Motor neuron (in vitro differentiated cells): ENCODE measurements at regions not wholly inside any gene's neighbourhood (a gene's known extent, or its start where the extent isn't known, plus 50 kb on each side); places are given as distances from the start of the nearest gene placed in this dataset.

Source experiments
- ATAC-seq, 8 experiments: fragments of 200-7000 bp; cut with Tn5 transposase; replicated peaks in 6 of 8; 2 replicates each; pipeline ENCODE4 v1.8.0; 2021; ENCODE audit warnings: mild to moderate bottlenecking in 8 of 8, moderate library complexity in 8 of 8
- H3K27ac ChIP-seq, 2 donors: fragments of 250-450 bp; sonication (Bioruptor Pico); 2 replicates each; pipeline ENCODE4 v1.9.0; 2021; ENCODE audit warnings: antibody characterized with exemption in 2 of 2, mild to moderate bottlenecking in 2 of 2, moderate library complexity in 1 of 2
- H3K4me1 ChIP-seq, 2 donors: fragments of 250-450 bp; sonication (Bioruptor Pico); replicated peaks in 1 of 2; 2 replicates each; pipeline ENCODE4 v1.6.1; 2021; ENCODE audit warnings: antibody characterized with exemption in 2 of 2, mild to moderate bottlenecking in 2 of 2, moderate library complexity in 1 of 2
- H3K4me3 ChIP-seq, 5 donors: fragments of 250-450 bp; sonication (Bioruptor Pico); 2 replicates each; pipeline ENCODE4 v1.9.0; 2021; ENCODE audit warnings: antibody characterized with exemption in 5 of 5, mild to moderate bottlenecking in 5 of 5, moderate library complexity in 4 of 5
- WGBS, 10 experiments: fragments of 450-650 bp; shearing (Covaris generic); methylation state at CpG; one replicate each; pipeline ENCODE4 v1.0.0; 2022; 5-methylcytosine and 5-hydroxymethylcytosine counted together
- in situ Hi-C, 9 experiments: fragments of 400-800 bp; cut with MboI; loops; one replicate each; pipeline ENCODE4 v1.15.0; 2021; ENCODE audit warnings: low sequenced_read_pairs in 9 of 9, low pct_unique_long_range_greater_than_20kb in 2 of 9; ENCODE audit not compliant: unreplicated experiment in 9 of 9

DNA sequence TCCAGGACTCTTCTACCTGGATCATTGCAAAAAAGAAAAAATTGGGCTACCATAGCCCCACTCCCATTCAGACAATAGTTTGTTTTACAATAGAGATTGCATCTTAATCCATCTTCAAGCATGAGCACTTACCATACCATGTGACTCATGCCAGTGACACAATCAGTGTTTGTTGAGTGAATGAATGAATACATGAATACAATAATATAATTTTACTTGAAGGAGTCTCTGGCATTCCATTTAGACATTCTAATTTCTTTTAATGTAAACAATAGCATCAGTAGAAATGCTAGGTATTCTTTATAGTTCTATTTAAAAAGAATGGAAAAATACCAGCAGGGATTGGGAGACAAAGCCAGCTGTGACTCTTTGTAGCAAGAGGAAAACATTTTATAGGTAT is 141.6 kb upstream of the AKR1E2 start:
- in situ Hi-C loops = no loop called here
- peak in 3 of 8 experiments; percentile 18 to 28 (median 21) for ATAC-seq
- Histone ChIP-seq H3K4me3 (no peak overlapping the region), H3K4me1 (no peaks in the 10 kb centered on the region), H3K27ac (no peak overlapping the region)

DNA sequence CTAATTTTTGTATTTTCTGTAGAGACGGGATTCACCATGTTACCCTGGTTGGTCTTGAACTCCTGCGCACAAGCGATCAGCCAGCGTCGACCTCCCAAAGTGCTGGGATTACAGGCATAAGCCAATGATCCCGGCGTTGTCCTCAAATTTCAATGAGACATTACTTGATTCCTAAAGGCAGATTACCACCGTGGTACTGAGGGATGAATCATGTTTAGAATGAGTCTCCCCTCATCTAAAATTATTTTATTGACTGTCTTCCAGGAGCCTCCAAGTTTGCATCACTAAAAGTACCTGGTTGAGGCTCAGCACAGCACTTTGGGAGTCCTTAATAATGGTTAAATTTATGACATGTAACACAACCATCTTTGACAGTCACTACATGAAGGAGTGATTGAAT is 142.2 kb upstream of the AKR1E2 start:
- no peak overlapping the region for H3K27ac ChIP-seq
- 86 to 100% (median 95%) methylated on average over 3 to 8 of the region's 8 CpGs; no CpG with 5 or more reads in 1 of the 10 experiments for WGBS, 10 experiments
- in situ Hi-C loops = no loop called here
- H3K4me1 ChIP-seq = no peaks in the 10 kb centered on the region
- ATAC-seq = no peak
- no peak overlapping the region for H3K4me3 ChIP-seq

DNA sequence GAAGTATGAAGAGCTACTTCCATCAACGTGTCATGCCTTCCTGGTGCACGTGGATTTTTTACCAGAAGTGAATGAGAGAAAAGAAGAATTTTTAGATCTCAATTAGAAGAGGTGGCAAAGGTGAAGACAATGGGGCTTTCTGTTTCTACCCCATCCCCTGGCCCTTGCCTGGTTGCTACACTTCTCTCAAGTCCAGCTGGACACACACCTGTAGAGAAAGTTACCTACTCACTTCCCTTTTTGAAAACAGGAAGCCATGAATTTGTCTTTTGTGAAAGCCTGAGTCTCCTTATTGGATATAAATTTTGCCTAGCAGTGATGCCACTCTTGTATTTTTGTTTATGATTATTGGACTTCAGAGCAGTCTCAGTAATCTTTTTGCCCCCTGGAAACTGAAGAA is 142.9 kb upstream of the AKR1E2 start:
- ATAC-seq = no peak
- Histone ChIP-seq H3K27ac (no peak overlapping the region), H3K4me1 (no peaks in the 10 kb centered on the region), H3K4me3 (no peak overlapping the region)
- in situ Hi-C loops = no loop called here
- WGBS, 10 experiments = 79 to 96% (median 88%) methylated on average over 1 to 2 of the region's 2 CpGs; no CpG with 5 or more reads in 2 of the 10 experiments

DNA sequence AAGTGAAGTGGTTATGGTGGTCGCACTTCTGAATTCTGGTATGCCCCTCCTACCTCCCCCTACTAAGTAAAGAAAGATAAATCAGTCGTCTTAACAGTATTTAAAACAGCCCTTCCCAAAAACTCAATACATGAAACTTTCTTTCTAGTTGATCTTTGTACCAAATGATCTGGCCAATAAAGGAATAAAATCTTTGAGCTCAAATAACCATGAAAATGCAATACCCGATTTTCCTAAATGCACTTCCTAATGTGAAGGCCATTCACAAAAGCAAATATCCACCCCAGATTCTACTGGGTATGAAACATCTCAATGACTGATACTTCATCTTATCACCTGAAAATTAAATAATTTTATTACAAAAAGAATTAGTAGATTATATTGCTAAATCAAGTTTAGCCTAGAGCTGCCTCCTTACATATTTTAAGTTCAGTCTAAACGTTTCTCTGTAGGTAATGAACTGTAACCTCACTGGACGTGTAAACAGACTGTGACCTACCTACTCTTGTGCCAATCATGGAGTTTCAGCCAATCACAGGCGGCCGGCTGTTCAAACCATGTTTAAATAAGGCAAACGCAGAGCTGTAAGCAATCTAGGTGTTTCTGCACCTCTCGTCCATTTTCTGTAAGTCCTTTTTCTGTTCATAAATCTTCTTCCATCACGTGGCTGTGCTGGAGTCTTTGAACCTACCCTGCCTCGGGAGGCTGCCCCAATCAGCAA is 146.9 kb upstream of the AKR1E2 start:
- WGBS, 10 experiments = 63 to 100% (median 92%) methylated on average over 1 to 9 of the region's 11 CpGs
- H3K27ac ChIP-seq = no peak overlapping the region
- no peaks in the 10 kb centered on the region for H3K4me1 ChIP-seq
- in situ Hi-C loops = no loop called here
- ATAC-seq = no peak
- no peak overlapping the region for H3K4me3 ChIP-seq

DNA sequence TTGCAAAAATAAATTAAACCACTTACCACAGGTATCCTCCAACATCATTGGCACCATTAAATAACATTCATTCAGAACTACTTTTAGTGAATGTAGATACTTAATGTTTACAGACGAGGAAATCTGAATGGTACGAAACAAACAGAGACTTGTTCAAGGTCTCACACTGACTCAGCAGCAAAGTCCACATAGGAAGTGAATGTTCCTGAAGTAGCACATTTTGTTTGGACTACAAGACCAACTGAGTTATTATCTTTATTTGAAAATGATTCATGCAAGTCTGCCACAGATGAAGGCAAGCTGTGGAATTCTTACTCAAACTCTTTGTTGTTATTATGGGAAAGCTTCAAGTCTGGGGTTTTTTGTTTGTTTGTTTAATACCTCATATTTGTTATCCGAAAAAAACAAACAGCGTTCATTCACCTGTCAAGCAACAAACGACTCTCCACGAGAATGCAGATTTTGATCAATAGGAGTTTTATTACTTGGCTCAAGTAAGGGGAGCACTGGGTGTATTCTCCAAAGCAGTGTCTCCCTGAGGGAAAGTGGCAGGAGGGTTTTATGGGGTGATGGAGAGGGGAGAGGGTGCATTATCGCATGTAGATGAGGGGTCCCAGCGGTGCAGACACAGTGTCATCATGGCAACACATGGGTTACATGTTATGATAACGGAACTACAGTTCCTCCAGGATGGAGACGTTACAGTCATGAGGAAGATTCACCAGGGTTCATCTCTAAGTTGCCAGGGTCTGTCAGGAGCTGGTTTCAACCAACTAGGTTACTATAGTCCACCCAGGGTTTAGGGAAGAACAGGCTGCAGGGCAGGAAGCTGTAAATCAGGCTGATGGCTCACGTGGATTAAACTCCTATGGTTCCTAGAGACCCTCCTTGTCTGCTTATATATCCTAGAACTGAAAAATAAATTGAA is 147.7 kb upstream of the AKR1E2 start:
- in situ Hi-C loops = no loop called here
- 21 to 94% (median 82%) methylated on average over 2 to 10 of the region's 11 CpGs for WGBS, 10 experiments
- Histone ChIP-seq H3K4me1 (no peaks in the 10 kb centered on the region), H3K27ac (no peak overlapping the region), H3K4me3 (no peak overlapping the region)
- ATAC-seq = no peak

DNA sequence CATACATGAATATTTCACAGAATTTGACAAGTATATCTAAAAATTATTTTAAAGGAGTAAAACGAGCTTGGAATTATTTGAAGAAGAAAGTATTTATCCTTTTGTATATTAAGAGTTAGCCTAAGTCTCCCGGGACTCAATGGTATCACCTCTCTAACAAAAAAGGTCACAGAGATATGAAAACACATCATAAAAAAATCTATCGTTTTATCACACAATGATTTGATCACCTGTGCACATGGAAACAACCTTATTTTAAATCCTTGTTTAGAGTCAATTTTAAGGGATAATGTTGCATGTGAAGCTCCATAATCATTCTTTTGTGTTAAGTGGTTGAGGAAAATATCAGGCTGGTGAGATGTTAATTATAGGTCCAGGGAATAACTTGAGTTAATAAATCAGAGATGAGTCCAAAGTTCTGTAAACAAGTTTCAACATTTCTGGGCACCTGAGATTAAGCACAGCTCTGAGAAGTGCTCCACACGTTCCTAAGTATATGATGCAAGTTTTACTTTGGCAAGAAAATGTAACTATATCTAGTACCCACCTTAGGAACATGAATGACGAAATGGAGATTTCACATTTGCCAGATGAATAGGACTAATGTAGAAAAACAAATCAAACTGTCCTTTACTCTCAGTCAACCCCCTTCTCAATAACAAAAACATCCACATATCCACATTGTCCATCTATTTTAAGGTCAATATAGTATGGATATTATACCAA is 148.5 kb upstream of the AKR1E2 start:
- in situ Hi-C loops = no loop called here
- Histone ChIP-seq H3K4me3 (no peak overlapping the region), H3K27ac (no peak overlapping the region), H3K4me1 (no peaks in the 10 kb centered on the region)
- WGBS, 10 experiments = 57 to 97% (median 83%) methylated on average over 3 to 5 of the region's 5 CpGs
- ATAC-seq = peak in 1 of 8 experiments; percentile 26

DNA sequence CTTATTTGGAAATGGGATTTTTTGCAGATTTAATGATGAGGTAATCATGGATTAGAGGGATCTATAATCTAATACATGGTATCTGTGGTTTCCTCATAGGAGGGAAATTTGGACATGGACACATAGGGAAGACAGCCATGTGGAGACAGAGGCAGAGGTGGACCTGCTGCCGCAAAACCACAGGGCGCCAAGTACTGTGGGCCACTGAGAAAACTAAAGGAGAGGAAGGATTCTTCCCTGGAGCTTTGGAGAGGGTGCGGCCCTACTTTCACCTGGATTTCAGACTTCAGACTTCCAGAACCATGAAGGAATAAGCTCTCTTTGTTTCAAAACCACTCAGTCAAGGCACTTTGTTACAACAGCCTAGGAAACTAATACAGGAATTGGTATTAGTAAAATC is 149.4 kb upstream of the AKR1E2 start:
- no peak overlapping the region for H3K4me3 ChIP-seq
- peaks cover 0 to 4% of the 10 kb centered on the region in 2 donors for H3K4me1 ChIP-seq
- WGBS, 10 experiments = 86 to 100% (median 89%) methylated on average over 1 to 3 of the region's 3 CpGs; no CpG with 5 or more reads in 3 of the 10 experiments
- no peak overlapping the region for H3K27ac ChIP-seq
- no peak for ATAC-seq
- in situ Hi-C loops = no loop called here

DNA sequence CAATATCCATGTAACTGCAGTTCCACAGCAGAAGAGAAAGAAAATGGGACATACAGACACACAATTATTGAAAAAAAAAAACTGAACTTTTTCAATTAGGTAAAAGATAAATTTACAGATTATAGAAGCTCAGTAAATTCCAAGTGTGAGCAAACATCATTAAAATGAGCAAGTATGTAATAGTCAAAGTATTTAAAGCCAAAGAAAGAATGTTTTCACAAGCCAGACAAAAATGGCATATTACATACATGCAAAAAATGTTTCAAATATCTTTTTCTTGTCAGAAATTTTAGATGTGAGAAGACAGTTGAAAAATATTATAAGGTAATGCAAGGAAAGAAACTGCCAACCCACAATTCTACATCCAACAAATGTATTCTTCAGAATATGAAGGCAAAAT is 150.2 kb upstream of the AKR1E2 start:
- no peak for ATAC-seq
- in situ Hi-C loops = no loop called here
- no peak overlapping the region for H3K27ac ChIP-seq

DNA sequence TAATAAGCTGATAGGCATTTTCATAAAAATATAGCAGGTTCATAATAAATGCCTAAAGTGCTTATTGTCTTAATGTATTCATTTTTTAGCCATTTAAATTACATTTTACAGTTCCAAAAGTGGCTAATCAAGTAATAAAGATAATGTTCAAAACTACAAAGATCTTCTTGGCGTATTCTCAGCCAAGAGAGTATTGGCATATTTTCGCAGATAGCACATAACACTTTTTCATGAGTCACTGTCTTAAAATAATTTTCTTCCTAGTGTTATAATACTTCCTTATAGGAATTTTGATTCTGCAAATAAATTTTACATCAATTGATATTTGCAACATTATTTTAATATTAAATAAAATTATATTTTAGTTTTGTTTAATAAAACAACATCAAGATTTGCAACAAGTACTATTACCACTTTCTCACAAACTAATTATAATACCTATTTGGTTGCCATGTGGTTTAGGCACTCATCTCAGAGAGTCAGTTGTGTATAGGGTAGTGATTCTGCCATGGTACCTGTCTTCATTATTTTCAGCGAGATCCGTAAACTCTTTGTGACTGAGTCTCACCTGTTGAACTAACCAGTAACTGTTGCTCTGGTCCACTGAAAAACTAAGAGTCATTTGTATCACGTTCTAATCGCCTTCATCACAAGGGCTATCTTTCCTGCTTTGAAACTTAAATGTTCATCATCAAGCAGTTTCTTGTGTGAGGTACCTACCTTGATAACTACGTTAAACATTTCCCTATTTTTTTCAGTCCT is 152.5 kb upstream of the AKR1E2 start:
- in situ Hi-C loops = no loop called here

More for the DNA sequence above, 150.2 kb upstream of the AKR1E2 start:
- peaks cover 0 to 4% of the 10 kb centered on the region in 2 donors for H3K4me1 ChIP-seq
- no peak overlapping the region for H3K4me3 ChIP-seq

DNA sequence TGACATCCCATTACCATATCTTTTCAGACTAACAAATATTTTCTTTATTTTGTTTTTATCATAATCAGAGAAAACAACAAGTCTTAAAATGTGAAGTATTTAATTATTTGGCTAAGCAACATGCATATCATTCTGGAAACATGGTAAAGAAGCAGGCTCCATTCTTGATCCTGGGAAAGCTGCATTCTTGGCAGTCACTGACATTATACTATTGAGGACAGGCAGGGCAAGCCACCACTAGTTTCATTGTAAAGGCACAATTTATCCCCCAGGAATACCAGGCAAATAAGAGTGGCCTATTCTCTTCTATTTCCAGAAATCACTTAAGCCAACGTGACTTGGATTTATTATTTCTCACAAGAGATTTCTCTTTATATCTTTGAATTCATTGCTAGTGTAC is 153.8 kb upstream of the AKR1E2 start:
- no peak overlapping the region for H3K27ac ChIP-seq
- H3K4me3 ChIP-seq = no peak overlapping the region
- in situ Hi-C loops = no loop called here
- H3K4me1 ChIP-seq = peaks cover 0 to 4% of the 10 kb centered on the region in 2 donors
- ATAC-seq = peak in 2 of 8 experiments; percentile 46 to 74
- WGBS, 10 experiments = 0 to 100% (median 57%) methylated on average over 1 of the region's 1 CpG; no CpG with 5 or more reads in 1 of the 10 experiments

More for the DNA sequence above, 152.5 kb upstream of the AKR1E2 start:
- H3K4me1 ChIP-seq = peaks cover 0 to 4% of the 10 kb centered on the region in 2 donors
- H3K27ac ChIP-seq = no peak overlapping the region
- no peak overlapping the region for H3K4me3 ChIP-seq
- 89 to 100% (median 95%) methylated on average over 2 to 7 of the region's 7 CpGs for WGBS, 10 experiments
- no peak for ATAC-seq

DNA sequence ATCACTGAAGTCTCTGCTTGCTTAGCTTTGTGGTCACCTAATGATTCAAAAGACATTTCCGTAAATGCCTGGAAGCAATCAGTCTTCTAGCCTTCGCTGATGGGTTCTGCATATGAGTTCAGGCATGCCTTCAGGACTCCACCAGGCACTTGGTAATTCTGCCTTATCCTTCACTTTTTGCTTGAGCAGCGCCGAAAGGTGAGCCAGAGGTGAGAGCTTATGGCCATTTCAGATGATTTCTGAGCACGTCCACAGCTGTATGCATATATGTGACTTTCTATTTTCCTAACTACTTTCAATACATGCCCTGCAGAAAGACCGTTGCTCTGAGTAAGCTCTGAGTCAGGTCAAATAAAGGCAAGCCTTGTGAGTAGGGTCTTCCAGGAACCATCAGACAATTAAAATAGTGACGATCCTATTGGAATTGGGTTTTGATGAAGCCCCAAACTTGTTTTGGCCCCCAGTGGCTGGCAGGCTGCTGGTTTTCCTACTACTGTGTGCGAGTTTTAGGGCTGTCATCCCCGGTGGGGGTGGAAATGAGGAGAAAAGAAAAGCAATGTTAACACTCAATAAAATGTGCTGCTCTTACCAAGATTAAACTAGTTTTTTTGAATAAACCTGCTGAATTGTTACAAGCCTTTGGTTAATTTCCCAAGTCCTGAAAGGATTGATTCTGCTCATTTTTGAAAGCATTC is 154.4 kb upstream of the AKR1E2 start:
- in situ Hi-C loops = no loop called here
- ATAC-seq = peak in 5 of 8 experiments; percentile 24 to 77 (median 69)
- Histone ChIP-seq H3K27ac (no peak overlapping the region), H3K4me1 (peaks cover 0 to 4% of the 10 kb centered on the region in 2 donors), H3K4me3 (no peak overlapping the region)
- WGBS, 10 experiments = 23 to 92% (median 68%) methylated on average over 2 to 9 of the region's 9 CpGs; no CpG with 5 or more reads in 1 of the 10 experiments

DNA sequence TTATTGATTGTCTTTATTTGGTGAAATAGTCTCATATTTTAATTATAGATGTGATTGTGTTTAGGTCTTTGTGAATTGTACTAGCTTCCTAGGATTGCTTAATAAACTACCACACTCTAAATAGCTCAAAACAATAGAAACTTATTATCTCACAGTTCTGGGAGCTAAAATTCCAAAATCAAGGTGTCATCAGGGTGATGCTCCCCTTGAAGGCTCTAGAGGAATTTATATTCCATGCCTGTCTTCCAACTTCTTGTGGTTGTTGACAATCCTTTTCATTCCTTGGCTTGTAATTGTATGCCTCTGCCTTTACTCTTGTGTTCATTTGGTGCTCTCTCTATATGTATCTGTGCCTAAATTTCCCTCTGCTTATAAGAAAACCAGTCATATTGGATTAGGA is 155.3 kb upstream of the AKR1E2 start:
- ATAC-seq = no peak
- in situ Hi-C loops = no loop called here
- no peak overlapping the region for H3K27ac ChIP-seq
- H3K4me1 ChIP-seq = peaks cover 0 to 4% of the 10 kb centered on the region in 2 donors
- H3K4me3 ChIP-seq = no peak overlapping the region
